Activated naive CD4-positive, alpha-beta T cell treated with anti-CD3 and anti-CD28 coated beads, Interleukin-2, amount 50 U/mL, for 72 hours (primary cell): ENCODE measurements at regions not wholly inside any gene's neighbourhood (a gene's known extent, or its start where the extent isn't known, plus 50 kb on each side); places are given as distances from the start of the nearest gene placed in this dataset.
A peak's percentile ranks its signal among the peaks of the same experiment; 100 is the strongest.
"Not testable (repeated sequence)": the region's sequence is repeated elsewhere in the genome, so short reads cannot be mapped to it uniquely, and the experiment has no call there.

Experiments used
- ATAC-seq, 2 donors: fragments of 150-1000 bp; cut with Tn5 transposase; 2 replicates each; pipeline ENCODE4 v1.10.0; 2021; ENCODE audit warnings: mild to moderate bottlenecking in 2 of 2, moderate library complexity in 2 of 2
- DNase-seq, 2 donors: peaks; one replicate each; pipeline ENCODE4 v3.0.0; 2021 to 2022; ENCODE audit warnings: low spot score in 2 of 2
- H3K27ac Mint-ChIP-seq, 2 donors: one replicate each; pipeline ENCODE4 v1.8.0; 2022; ENCODE audit warnings: mild to moderate bottlenecking in 2 of 2, mixed read lengths in 2 of 2
- H3K36me3 Mint-ChIP-seq, 2 donors: one replicate each; pipeline ENCODE4 v1.8.0; 2022; ENCODE audit warnings: mixed read lengths in 2 of 2
- H3K9me3 Mint-ChIP-seq, 2 donors: one replicate each; pipeline ENCODE4 v1.8.0; 2022; ENCODE audit warnings: mixed read lengths in 2 of 2

DNA sequence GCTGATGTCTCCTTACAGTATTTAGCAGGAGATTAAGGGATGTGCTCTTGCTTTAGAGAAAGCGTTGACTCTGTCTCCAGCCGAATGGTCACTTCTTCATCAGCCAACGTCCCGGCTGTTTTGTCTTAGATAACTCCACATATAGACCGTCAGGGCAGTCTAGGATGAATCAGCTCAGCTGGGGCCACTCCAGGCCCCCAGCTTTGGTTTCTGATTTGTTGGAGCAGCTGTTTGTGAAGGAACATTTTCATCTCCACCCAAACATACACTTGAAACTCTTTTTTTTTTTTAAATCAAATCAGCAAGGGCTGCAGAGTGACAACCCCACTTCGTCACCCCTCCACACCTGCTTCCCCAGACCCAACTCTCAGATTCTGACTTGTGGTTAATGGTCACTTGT, 206.1 kb upstream of the GALNT2 start:
- Mint-ChIP-seq H3K36me3 (no peaks in the 10 kb centered on the region), H3K9me3 (no peaks in the 10 kb centered on the region), H3K27ac (no peak overlapping the region)
- DNase-seq (no peak), ATAC-seq (no peak)

DNA sequence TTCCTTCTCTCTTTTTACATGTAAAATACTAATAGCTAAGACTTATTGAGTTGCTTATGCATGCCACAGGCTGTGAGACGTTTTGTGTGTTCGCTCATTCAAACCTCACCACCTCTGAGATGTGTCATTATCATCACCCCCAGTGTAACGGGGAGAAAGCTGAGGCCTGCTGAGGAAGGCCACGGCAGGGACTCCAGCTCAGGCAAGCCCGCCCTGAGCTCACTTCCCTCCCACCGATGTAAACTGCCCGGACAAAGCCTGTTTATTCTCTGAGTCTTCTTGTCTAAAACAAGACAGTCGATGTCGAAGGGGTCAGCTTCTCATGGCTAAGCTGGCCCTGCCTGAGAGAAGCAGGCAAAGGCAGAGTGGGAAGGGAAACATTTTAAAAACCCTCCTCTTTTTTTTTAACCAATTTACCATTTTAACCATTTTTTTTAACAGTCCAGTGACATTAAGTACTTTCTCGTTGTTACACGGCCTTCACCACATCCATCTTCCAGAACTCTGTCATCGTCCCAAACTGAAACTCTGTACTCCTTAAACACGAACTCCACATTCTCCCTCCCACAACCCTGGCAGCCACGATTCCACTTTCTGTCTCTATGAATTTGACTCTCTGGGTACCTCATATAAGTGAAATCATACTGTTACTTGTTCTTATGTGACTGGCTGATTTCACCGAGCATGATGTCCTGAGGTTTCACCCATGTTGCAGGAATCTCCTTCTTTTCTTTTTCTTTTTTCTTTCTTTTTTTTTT, 204.8 kb upstream of the GALNT2 start:
- Mint-ChIP-seq H3K9me3 (no peaks in the 10 kb centered on the region), H3K27ac (no peak overlapping the region), H3K36me3 (no peaks in the 10 kb centered on the region)
- ATAC-seq (peak in 1 of 2 donors; percentile 68), DNase-seq (no peak)

DNA sequence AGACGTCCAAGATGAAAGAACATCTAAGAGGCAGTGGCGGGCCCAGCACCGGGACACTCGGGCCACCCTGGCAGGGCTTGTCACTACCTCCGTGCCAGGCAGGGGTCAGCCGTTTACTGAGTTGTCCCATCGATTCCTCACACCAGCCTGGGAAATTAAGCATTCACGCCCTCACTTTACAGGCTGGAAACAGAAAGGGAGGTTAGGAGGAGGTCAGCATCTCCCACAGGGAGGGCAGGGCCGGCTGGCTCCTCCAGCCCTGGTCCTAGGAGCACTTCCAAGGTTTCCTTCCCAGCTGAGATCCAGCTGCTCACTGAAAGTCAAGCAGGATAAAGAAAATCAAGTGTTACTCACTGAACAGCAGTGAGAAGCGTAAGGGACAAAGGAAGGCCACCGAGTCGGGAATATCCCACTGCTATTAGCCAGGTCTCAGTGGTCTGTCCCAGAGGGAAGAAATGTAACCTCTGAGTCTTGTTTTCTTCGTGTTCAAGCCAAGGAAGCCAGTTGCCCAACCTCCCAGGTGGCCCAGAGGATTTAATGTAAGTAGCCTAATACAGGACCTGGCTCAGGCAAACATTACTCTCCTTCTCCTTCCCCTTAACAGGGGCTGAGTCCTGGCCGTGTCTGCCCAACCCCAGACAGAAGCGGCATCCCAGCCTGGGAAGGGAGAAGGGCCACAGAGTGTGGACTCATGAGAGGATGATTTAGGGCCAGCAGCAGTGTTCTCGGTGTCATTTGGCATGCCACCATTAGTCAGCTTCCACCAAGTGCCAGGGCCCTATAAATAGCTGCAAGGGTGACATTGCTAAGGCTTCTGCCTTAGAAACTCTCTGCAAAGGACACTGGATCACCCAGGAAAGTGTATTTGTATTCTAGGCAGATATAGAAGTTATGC, 203.1 kb upstream of the GALNT2 start:
- Mint-ChIP-seq H3K36me3 (no peaks in the 10 kb centered on the region), H3K27ac (no peak overlapping the region), H3K9me3 (no peaks in the 10 kb centered on the region)
- DNase-seq (no peak), ATAC-seq (no peak)

- H3K9me3 Mint-ChIP-seq: no peaks in the 10 kb centered on the region
- ATAC-seq (no peak), DNase-seq (no peak)
- H3K27ac Mint-ChIP-seq: no peak overlapping the region
- H3K36me3 Mint-ChIP-seq: no peaks in the 10 kb centered on the region
These were observed 202.3 kb upstream of the GALNT2 start for GRCh38 chr1:229864686-229865230.

GRCh38 chr1:229865321-229865720, 201.7 kb upstream of the GALNT2 start:
- not testable (repeated sequence) for DNase-seq, H3K9me3 Mint-ChIP-seq, ATAC-seq, H3K27ac Mint-ChIP-seq, H3K36me3 Mint-ChIP-seq

- ATAC-seq (no peak), DNase-seq (no peak)
- H3K27ac Mint-ChIP-seq: no peak overlapping the region
- no peaks in the 10 kb centered on the region for H3K36me3 Mint-ChIP-seq
- H3K9me3 Mint-ChIP-seq: peaks cover 0 to 4% of the 10 kb centered on the region in 2 donors
These were observed 199.3 kb upstream of the GALNT2 start for GRCh38 chr1:229867726-229868125.

DNA sequence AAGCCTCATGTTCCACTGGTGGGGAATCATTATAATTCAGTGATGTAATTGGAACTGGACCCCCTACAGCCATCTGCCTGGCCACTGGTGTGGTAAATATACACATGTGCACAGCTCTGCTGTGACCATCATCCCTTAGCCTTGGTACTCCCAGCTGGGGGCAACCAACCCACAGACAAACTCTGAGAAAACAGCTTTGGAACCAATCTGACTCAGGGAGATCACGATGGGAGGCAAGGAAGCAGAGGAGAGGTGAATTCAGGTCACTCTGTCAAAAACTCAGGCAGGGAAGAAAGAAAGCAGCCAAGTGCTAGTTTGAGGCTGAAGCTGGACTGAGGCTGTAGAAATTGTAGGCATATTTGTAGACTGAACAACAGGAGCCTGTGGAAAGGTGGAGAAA, 197.8 kb upstream of the GALNT2 start:
- Mint-ChIP-seq H3K27ac (no peak overlapping the region), H3K36me3 (no peaks in the 10 kb centered on the region)
- ATAC-seq: no peak

DNA sequence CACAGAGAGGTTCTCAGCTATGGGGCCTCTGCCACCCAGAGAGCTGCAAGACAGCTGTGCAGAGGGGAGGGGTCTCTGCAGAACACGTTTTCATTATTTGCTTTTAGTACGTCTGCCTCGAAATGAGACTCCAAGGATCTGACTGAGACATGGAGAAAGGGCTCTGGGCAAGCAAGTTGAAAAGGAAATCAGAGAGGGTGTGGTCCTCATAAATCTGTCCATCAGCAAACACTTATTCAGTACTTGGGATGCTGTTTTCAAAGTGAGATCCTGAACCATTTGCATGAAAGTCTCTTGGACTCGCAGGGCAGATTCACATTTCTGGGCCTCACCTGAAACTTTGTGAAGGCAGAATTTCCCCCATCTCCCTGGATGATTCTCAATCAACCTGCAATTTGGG, 197.4 kb upstream of the GALNT2 start:
- no peaks in the 10 kb centered on the region for H3K36me3 Mint-ChIP-seq
- no peak for DNase-seq
- no peak overlapping the region for H3K27ac Mint-ChIP-seq
- ATAC-seq: no peak
- H3K9me3 Mint-ChIP-seq: peaks cover 0 to 4% of the 10 kb centered on the region in 2 donors

More for the DNA sequence above, 197.8 kb upstream of the GALNT2 start:
- H3K9me3 Mint-ChIP-seq: peaks cover 0 to 4% of the 10 kb centered on the region in 2 donors
- DNase-seq: no peak

- H3K9me3 Mint-ChIP-seq: peaks cover 0 to 4% of the 10 kb centered on the region in 2 donors
- H3K36me3 Mint-ChIP-seq: no peaks in the 10 kb centered on the region
- DNase-seq (no peak), ATAC-seq (no peak)
- H3K27ac Mint-ChIP-seq: no peak overlapping the region
These were observed 196.7 kb upstream of the GALNT2 start for GRCh38 chr1:229870381-229870780.

DNA sequence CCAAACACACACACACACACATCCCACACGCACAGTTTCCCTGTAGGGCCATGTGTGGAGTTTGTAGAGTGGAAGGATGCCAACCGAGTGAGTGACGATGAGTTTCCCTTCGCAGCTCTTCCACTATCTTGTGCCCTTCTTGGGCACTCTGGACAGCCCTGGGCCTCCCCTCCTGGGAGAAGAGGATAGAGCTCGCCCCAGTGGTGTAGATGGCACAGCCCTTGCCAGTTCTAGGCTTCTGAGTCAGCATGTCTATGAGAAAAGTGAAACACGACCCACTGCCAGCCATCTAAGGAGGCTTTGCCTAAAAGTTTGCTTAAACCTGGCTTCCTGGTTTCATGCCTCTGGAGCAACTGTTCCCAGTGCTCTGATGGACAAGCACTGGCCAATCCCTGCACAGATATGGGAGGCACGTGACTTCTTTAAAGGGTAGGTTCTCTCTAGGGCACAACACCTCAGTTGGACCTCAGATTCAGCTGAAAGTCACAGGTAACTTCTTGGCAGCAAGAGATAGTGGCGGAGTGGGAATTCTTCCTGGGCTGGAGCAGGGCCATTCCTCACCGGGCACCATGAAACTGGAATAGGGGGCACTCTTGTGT, 195.9 kb upstream of the GALNT2 start:
- DNase-seq (no peak), ATAC-seq (no peak)
- H3K27ac Mint-ChIP-seq: no peak overlapping the region
- no peaks in the 10 kb centered on the region for H3K36me3 Mint-ChIP-seq
- H3K9me3 Mint-ChIP-seq: peaks cover 0 to 4% of the 10 kb centered on the region in 2 donors

DNA sequence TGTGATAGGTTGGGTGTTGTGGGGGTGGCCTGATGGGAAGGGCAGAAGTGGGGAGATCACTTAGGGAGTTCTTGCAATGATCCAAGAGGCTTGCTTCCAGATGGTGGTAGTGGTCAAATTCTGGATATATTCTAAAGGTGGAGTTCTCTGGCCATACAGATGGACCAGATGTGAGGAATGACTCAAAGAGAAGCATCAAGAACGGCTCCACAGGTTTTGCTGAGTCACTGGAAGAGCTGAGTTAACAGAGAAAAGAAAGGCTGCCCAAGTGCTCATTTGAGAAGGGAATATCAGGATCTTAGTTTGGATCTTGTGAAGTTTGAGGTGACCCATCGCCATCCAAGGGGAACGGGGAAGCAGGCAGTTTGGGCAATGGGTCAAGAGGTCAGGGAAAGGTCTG, 192.9 kb upstream of the GALNT2 start:
- Mint-ChIP-seq H3K9me3 (peaks cover 0 to 4% of the 10 kb centered on the region in 2 donors), H3K36me3 (no peaks in the 10 kb centered on the region), H3K27ac (no peak overlapping the region)
- DNase-seq (no peak), ATAC-seq (no peak)

DNA sequence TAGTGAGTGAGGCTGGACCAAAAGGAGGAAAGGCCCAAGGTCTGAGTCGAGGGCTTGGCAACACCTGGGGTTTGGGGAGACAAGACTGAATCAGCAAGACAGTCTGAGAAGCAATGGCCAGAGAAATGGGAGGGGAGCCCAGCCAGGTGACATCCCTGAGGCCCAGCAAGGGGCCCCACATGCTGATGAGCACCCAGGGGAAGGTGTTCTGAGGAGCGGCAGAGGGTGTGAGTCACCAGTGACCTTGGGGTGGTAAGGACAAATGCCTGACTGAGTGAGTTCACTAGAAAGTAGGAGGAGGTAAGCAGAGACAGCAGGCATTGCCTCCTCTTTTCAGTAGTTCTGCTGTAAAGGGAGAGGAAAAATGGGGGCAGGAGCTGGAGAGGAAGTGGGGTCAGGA, 192.4 kb upstream of the GALNT2 start:
- peaks cover 0 to 4% of the 10 kb centered on the region in 2 donors for H3K9me3 Mint-ChIP-seq
- ATAC-seq (no peak), DNase-seq (no peak)
- no peaks in the 10 kb centered on the region for H3K36me3 Mint-ChIP-seq
- no peak overlapping the region for H3K27ac Mint-ChIP-seq

GRCh38 chr1:229875086-229875485, 192.0 kb upstream of the GALNT2 start:
- no peak for ATAC-seq
- no peak overlapping the region for H3K27ac Mint-ChIP-seq
- DNase-seq: no peak
- H3K9me3 Mint-ChIP-seq: peaks cover 0 to 4% of the 10 kb centered on the region in 2 donors
- no peaks in the 10 kb centered on the region for H3K36me3 Mint-ChIP-seq

- Mint-ChIP-seq H3K27ac (no peak overlapping the region), H3K36me3 (no peaks in the 10 kb centered on the region)
- no peak for DNase-seq
These were observed 187.3 kb upstream of the GALNT2 start for GRCh38 chr1:229879746-229880145.

GRCh38 chr1:229880271-229881170, 186.5 kb upstream of the GALNT2 start:
- DNase-seq: no peak
- no peak overlapping the region for H3K27ac Mint-ChIP-seq
- H3K9me3 Mint-ChIP-seq: no peaks in the 10 kb centered on the region
- H3K36me3 Mint-ChIP-seq: no peaks in the 10 kb centered on the region
- no peak for ATAC-seq

More at GRCh38 chr1:229879746-229880145, 187.3 kb upstream of the GALNT2 start:
- H3K9me3 Mint-ChIP-seq: no peaks in the 10 kb centered on the region
- no peak for ATAC-seq

- no peaks in the 10 kb centered on the region for H3K36me3 Mint-ChIP-seq
- ATAC-seq (no peak), DNase-seq (no peak)
- no peak overlapping the region for H3K27ac Mint-ChIP-seq
- no peaks in the 10 kb centered on the region for H3K9me3 Mint-ChIP-seq
These were observed 184.4 kb upstream of the GALNT2 start for GRCh38 chr1:229882621-229883020.
